K562 (cell line): ENCODE measurements at regions not wholly inside any gene's neighbourhood (a gene's known extent, or its start where the extent isn't known, plus 50 kb on each side); places are given as distances from the start of the nearest gene placed in this dataset.

Source experiments
- BCOR ChIP-seq: fragments of 450-650 bp; IDR thresholded peaks from 2 replicates; pipeline ENCODE4 v1.6.1; 2016
- CC2D1A ChIP-seq: fragments of 450-650 bp; IDR thresholded peaks from 2 replicates; pipeline ENCODE4 v1.6.1; 2017; ENCODE audit warnings: mild to moderate bottlenecking
- CEBPG ChIP-seq, 3 experiments: fragments of 200-800 bp in 1 of 3; sonication (Bioruptor generic) in 1 of 3; sonication (generic) in 1 of 3; formaldehyde crosslinking in 1 of 3; IDR thresholded peaks in 2 of 3; conservative IDR thresholded peaks in 1 of 3; 2 replicates each; pipeline versions ENCODE4 v1.6.1 to v1.8.0; 2016 to 2022; ENCODE audit warnings: missing compliant biosample characterization in 2 of 3, missing genetic modification characterization in 2 of 3, mild to moderate bottlenecking in 1 of 3, missing genetic modification reagents in 1 of 3
- DMBX1 ChIP-seq: fragments of 250-450 bp; sonication (Bioruptor Pico); IDR thresholded peaks from 2 replicates; pipeline ENCODE4 v1.8.0; 2022; ENCODE audit warnings: inconsistent platforms, mild to moderate bottlenecking, moderate library complexity, borderline replicate concordance
- ERF ChIP-seq: fragments of 450-650 bp; formaldehyde crosslinking; IDR thresholded peaks from 2 replicates; pipeline ENCODE4 v1.4.0; 2020; ENCODE audit warnings: mild to moderate bottlenecking, mixed read lengths
- HDGF ChIP-seq: fragments of 450-650 bp; IDR thresholded peaks from 2 replicates; pipeline ENCODE4 v1.6.1; 2016
- KLF1 ChIP-seq: fragments of 450-650 bp; IDR thresholded peaks from 2 replicates; pipeline ENCODE4 v1.6.1; 2016; ENCODE audit warnings: missing genetic modification characterization, missing compliant biosample characterization
- L3MBTL2 ChIP-seq: fragments of 450-650 bp; IDR thresholded peaks from 2 replicates; pipeline ENCODE4 v1.6.1; 2016; ENCODE audit warnings: mild to moderate bottlenecking, moderate library complexity
- NFIC ChIP-seq: fragments of 450-650 bp; IDR thresholded peaks from 2 replicates; pipeline ENCODE4 v1.6.1; 2017; ENCODE audit warnings: mild to moderate bottlenecking, inconsistent platforms
- NR4A1 ChIP-seq, 2 experiments: fragments of 250-450 bp in 1 of 2; fragments of 450-650 bp in 1 of 2; sonication (Bioruptor Pico) in 1 of 2; IDR thresholded peaks; 2 replicates each; pipeline versions ENCODE4 v1.4.0 to v1.6.1; 2016 to 2020; ENCODE audit warnings: mild to moderate bottlenecking in 2 of 2, missing compliant biosample characterization in 1 of 2, missing genetic modification characterization in 1 of 2, moderate library complexity in 1 of 2
- RBFOX2 ChIP-seq: fragments of 200-400 bp; formaldehyde crosslinking; IDR thresholded peaks from 2 replicates; pipeline ENCODE4 v1.6.1; 2017; ENCODE audit warnings: low read depth, mild to moderate bottlenecking, low read length, moderate library complexity
- ZNF12 ChIP-seq: sonication (generic); formaldehyde crosslinking; IDR thresholded peaks from 2 replicates; pipeline ENCODE4 v1.4.0; 2020; ENCODE audit warnings: mild to moderate bottlenecking, missing genetic modification reagents
- TF ChIP-seq, protein P1 (sequence below): sonication (generic); formaldehyde crosslinking; IDR thresholded peaks from 2 replicates; pipeline ENCODE4 v1.8.0; 2022; ENCODE audit warnings: mild to moderate bottlenecking, low read depth, missing genetic modification reagents
- TF ChIP-seq, protein P2 (sequence below), 2 experiments: fragments of 250-450 bp in 1 of 2; fragments of 450-650 bp in 1 of 2; sonication (Bioruptor Pico) in 1 of 2; IDR thresholded peaks; 2 replicates each; pipeline versions ENCODE4 v1.6.1 to v1.8.0; 2016 to 2021; ENCODE audit warnings: mild to moderate bottlenecking in 2 of 2, moderate library complexity in 2 of 2, missing compliant biosample characterization in 1 of 2, missing genetic modification characterization in 1 of 2
- TF ChIP-seq, protein P3 (sequence below): fragments of 450-650 bp; formaldehyde crosslinking; IDR thresholded peaks from 2 replicates; pipeline ENCODE4 v1.4.0; 2020; ENCODE audit warnings: mild to moderate bottlenecking, moderate library complexity
- TF ChIP-seq, protein P4 (sequence below): IDR thresholded peaks from 2 replicates; pipeline ENCODE4 v1.6.1; 2012; ENCODE audit warnings: low read depth, low read length, improper control_type of control experiment, borderline replicate concordance
- TF ChIP-seq, protein P5 (sequence below): fragments of 450-650 bp; IDR thresholded peaks from 2 replicates; pipeline ENCODE4 v1.6.1; 2014; ENCODE audit warnings: low read depth, mild to moderate bottlenecking, moderate library complexity, borderline replicate concordance
- TF ChIP-seq, protein P6 (sequence below): sonication (generic); formaldehyde crosslinking; IDR thresholded peaks from 2 replicates; pipeline ENCODE4 v1.8.0; 2022; ENCODE audit warnings: missing genetic modification reagents, mild to moderate bottlenecking, moderate library complexity, borderline replicate concordance

DNA sequence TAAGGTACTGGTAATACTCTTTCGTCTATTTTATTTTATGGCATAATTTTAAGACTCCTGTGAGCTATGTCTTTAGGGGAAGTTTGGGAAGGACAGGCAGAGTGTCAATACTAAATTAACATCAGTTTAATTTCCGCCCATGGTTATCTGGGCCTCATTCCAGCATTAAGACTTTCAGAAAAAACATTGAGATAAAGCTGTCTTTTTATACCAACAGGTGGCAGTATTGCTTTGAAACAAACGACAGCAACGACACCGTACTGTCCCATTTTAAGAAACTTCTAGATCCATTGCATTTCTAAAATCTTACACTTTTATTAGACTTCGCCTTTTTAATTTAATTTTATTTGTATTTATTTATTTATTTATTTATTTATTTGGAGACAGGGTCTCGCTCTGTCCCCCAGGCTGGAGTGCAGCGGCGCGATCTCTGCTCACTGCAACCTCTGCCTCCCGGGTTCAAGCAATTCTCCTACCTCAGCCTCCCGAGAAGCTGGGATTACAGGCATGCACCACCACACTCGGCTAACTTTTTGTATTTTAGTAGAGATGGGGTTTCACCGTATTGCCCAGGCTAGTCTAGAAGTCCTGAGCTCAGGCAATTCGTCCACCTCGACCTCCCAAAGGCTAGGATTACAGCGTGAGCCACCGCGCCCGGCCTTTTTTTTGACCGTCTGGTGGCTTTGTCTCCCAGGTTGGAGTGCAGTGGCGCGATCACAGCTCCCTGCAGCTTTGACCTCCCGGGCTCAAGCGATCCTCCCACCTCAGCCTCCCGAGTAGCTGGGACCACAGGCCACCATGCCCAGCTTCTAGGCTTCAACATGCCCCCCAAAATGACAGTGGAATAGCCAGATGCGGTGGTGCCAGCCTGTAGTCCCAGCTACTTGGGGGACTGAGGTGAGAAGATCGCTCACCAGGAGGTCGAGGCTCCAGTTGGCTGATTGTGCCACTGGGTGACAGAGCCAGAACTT is 78.7 kb upstream of the C1GALT1 start (continued):
- TF ChIP-seq, protein P1, sequence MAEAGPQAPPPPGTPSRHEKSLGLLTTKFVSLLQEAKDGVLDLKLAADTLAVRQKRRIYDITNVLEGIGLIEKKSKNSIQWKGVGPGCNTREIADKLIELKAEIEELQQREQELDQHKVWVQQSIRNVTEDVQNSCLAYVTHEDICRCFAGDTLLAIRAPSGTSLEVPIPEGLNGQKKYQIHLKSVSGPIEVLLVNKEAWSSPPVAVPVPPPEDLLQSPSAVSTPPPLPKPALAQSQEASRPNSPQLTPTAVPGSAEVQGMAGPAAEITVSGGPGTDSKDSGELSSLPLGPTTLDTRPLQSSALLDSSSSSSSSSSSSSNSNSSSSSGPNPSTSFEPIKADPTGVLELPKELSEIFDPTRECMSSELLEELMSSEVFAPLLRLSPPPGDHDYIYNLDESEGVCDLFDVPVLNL = no peak
- no peak for TF ChIP-seq BCOR
- TF ChIP-seq CC2D1A = peak; percentile 16; the same call in 1 of the 2 replicates
- TF ChIP-seq, protein P2, sequence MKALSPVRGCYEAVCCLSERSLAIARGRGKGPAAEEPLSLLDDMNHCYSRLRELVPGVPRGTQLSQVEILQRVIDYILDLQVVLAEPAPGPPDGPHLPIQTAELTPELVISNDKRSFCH (CRISPR knock-in tag; IDR thresholded peaks at IDR 0.05) = no peak
- TF ChIP-seq, protein P2 (tag; IDR thresholded peaks at IDR 0.05) = peak; percentile 59; the same call in 1 of the 2 replicates
- 0 out of 2 replicates have a peak, but pooled peaks have one; percentile 33 for TF ChIP-seq NFIC
- TF ChIP-seq, protein P3, sequence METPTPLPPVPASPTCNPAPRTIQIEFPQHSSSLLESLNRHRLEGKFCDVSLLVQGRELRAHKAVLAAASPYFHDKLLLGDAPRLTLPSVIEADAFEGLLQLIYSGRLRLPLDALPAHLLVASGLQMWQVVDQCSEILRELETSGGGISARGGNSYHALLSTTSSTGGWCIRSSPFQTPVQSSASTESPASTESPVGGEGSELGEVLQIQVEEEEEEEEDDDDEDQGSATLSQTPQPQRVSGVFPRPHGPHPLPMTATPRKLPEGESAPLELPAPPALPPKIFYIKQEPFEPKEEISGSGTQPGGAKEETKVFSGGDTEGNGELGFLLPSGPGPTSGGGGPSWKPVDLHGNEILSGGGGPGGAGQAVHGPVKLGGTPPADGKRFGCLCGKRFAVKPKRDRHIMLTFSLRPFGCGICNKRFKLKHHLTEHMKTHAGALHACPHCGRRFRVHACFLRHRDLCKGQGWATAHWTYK (CRISPR knock-in tag) = 0 out of 2 replicates have a peak, but pooled peaks have one; percentile 14
- 0 out of 2 replicates have a peak, but pooled peaks have one; percentile 46 for TF ChIP-seq ZNF12 (CRISPR knock-in tag)
- no peak for TF ChIP-seq CEBPG (CRISPR knock-in tag; IDR thresholded peaks at IDR 0.05)
- TF ChIP-seq CEBPG (tag; conservative IDR thresholded peaks at IDR 0.05 in 1 of 2, IDR thresholded peaks at IDR 0.05 in 1 of 2) = no peak
- TF ChIP-seq DMBX1 (CRISPR knock-in tag) = no peak
- TF ChIP-seq KLF1 (tag) = no peak
- TF ChIP-seq, protein P4, sequence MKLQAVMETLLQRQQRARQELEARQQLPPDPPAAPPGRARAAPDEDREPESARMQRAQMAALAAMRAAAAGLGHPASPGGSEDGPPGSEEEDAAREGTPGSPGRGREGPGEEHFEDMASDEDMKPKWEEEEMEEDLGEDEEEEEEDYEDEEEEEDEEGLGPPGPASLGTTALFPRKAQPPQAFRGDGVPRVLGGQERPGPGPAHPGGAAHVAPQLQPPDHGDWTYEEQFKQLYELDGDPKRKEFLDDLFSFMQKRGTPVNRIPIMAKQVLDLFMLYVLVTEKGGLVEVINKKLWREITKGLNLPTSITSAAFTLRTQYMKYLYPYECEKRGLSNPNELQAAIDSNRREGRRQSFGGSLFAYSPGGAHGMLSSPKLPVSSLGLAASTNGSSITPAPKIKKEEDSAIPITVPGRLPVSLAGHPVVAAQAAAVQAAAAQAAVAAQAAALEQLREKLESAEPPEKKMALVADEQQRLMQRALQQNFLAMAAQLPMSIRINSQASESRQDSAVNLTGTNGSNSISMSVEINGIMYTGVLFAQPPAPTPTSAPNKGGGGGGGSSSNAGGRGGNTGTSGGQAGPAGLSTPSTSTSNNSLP = peak; percentile 97
- TF ChIP-seq, protein P5, sequence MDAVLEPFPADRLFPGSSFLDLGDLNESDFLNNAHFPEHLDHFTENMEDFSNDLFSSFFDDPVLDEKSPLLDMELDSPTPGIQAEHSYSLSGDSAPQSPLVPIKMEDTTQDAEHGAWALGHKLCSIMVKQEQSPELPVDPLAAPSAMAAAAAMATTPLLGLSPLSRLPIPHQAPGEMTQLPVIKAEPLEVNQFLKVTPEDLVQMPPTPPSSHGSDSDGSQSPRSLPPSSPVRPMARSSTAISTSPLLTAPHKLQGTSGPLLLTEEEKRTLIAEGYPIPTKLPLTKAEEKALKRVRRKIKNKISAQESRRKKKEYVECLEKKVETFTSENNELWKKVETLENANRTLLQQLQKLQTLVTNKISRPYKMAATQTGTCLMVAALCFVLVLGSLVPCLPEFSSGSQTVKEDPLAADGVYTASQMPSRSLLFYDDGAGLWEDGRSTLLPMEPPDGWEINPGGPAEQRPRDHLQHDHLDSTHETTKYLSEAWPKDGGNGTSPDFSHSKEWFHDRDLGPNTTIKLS = peak; percentile 42; the same call in 1 of the 2 replicates
- no peak for TF ChIP-seq ERF (CRISPR knock-in tag)
- TF ChIP-seq, protein P6, sequence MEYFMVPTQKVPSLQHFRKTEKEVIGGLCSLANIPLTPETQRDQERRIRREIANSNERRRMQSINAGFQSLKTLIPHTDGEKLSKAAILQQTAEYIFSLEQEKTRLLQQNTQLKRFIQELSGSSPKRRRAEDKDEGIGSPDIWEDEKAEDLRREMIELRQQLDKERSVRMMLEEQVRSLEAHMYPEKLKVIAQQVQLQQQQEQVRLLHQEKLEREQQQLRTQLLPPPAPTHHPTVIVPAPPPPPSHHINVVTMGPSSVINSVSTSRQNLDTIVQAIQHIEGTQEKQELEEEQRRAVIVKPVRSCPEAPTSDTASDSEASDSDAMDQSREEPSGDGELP (CRISPR knock-in tag) = peak; percentile 44; the same call in 1 of the 2 replicates
- TF ChIP-seq L3MBTL2 = peak; percentile 67
- TF ChIP-seq HDGF = peak; percentile 42; the same call in 1 of the 2 replicates
- peak; percentile 62 for TF ChIP-seq RBFOX2
- no peak for TF ChIP-seq NR4A1 (CRISPR knock-in tag; IDR thresholded peaks at IDR 0.05)
- 0 out of 2 replicates have a peak, but pooled peaks have one; percentile 55 for TF ChIP-seq NR4A1 (tag; IDR thresholded peaks at IDR 0.05)
